A549 (cell line): ENCODE measurements at regions not wholly inside any gene's neighbourhood (a gene's known extent, or its start where the extent isn't known, plus 50 kb on each side); places are given as distances from the start of the nearest gene placed in this dataset.

ENCODE experiments used
- CBX8 ChIP-seq: fragments of 200-600 bp; sonication (generic); IDR thresholded peaks from 2 replicates; pipeline ENCODE4 v1.6.1; 2016
- CHD2 ChIP-seq: fragments of 150-350 bp; IDR thresholded peaks from 2 replicates; pipeline ENCODE4 v1.6.1; 2014; ENCODE audit warnings: low read length; ENCODE audit not compliant: partially characterized antibody
- JUN ChIP-seq, 2 experiments: fragments of >200 bp; sonication (Bioruptor Twin); formaldehyde crosslinking; IDR thresholded peaks; 2 replicates in 1 of 2; 3 replicates in 1 of 2; pipeline ENCODE4 v1.6.1; 2016 to 2017
- MAZ ChIP-seq: fragments of 150-350 bp; IDR thresholded peaks from 2 replicates; pipeline ENCODE4 v1.6.1; 2014; ENCODE audit warnings: antibody characterized with exemption, low read depth, low read length, borderline replicate concordance
- RCOR1 ChIP-seq: fragments of 150-350 bp; IDR thresholded peaks from 2 replicates; pipeline ENCODE4 v1.6.1; 2014; ENCODE audit warnings: antibody characterized with exemption, low read length, low read depth
- ZC3H11A ChIP-seq: fragments of 450-650 bp; IDR thresholded peaks from 2 replicates; pipeline ENCODE4 v1.6.1; 2014; ENCODE audit warnings: antibody characterized with exemption, mild to moderate bottlenecking
- TF ChIP-seq, protein P1 (sequence below): fragments of >200 bp; sonication (Bioruptor Twin); formaldehyde crosslinking; IDR thresholded peaks from 3 replicates; pipeline ENCODE4 v1.5.1; 2016

DNA sequence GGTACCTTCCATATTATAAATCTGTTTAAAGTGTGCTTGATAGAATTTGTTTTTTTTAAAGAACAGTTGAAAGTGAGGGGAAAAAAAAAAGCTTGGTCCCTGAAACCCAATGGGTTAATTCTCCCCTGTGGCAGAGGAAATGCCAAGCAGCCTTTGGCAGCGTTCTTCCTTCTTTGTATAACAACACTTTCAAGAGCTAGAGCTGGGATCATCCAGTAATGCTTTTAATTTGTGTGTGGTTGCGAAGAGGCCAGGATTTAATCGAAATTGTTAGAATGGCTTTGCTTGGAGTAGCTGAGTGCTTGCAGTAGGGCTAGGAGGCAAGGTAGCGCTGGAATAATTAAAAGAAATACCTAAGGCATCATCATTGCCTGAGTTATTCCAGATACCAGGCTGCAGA is 692.0 kb downstream of the DHX35 start:
- TF ChIP-seq, protein P1, sequence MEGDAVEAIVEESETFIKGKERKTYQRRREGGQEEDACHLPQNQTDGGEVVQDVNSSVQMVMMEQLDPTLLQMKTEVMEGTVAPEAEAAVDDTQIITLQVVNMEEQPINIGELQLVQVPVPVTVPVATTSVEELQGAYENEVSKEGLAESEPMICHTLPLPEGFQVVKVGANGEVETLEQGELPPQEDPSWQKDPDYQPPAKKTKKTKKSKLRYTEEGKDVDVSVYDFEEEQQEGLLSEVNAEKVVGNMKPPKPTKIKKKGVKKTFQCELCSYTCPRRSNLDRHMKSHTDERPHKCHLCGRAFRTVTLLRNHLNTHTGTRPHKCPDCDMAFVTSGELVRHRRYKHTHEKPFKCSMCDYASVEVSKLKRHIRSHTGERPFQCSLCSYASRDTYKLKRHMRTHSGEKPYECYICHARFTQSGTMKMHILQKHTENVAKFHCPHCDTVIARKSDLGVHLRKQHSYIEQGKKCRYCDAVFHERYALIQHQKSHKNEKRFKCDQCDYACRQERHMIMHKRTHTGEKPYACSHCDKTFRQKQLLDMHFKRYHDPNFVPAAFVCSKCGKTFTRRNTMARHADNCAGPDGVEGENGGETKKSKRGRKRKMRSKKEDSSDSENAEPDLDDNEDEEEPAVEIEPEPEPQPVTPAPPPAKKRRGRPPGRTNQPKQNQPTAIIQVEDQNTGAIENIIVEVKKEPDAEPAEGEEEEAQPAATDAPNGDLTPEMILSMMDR = no peak
- TF ChIP-seq MAZ (no peak), JUN (IDR thresholded peaks at IDR 0.05) (no peak), ZC3H11A (no peak), CHD2 (no peak), CBX8 (no peak), RCOR1 (no peak)
